ENCODE measurements at regions not wholly inside any gene's neighbourhood (a gene's known extent, or its start where the extent isn't known, plus 50 kb on each side); places are given as distances from the start of the nearest gene placed in this dataset.

DNA sequence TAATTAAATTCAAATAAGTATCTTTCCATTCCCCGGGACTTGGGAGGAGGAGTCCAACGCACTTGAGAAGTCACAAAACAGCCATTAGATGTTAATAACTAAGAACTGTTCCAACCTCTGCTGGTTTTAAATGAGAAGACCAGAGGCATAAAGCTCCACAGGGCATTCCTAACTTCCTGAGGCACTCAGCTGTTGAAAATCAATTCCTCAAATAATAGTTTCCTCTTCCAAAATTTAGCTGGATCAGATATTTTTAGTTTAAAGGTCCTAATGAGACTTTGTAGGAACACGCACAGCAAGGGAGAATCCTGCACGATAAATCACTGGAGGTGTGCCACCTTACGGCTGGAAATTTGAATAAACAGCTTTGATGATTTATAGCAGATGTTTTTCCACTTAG, 504.3 kb upstream of the ZFP42 start:
- no peak overlapping the region for H3K4me3 ChIP-seq (replicated peaks; ENCODE audit: insufficient read depth, low read length)
- DNase-seq (ENCODE audit: low read depth in 1 of 2, low spot score in 1 of 2), result no peak
- H3K27ac ChIP-seq (replicated peaks), result no peak overlapping the region
- TF ChIP-seq, protein P1, sequence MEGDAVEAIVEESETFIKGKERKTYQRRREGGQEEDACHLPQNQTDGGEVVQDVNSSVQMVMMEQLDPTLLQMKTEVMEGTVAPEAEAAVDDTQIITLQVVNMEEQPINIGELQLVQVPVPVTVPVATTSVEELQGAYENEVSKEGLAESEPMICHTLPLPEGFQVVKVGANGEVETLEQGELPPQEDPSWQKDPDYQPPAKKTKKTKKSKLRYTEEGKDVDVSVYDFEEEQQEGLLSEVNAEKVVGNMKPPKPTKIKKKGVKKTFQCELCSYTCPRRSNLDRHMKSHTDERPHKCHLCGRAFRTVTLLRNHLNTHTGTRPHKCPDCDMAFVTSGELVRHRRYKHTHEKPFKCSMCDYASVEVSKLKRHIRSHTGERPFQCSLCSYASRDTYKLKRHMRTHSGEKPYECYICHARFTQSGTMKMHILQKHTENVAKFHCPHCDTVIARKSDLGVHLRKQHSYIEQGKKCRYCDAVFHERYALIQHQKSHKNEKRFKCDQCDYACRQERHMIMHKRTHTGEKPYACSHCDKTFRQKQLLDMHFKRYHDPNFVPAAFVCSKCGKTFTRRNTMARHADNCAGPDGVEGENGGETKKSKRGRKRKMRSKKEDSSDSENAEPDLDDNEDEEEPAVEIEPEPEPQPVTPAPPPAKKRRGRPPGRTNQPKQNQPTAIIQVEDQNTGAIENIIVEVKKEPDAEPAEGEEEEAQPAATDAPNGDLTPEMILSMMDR (IDR thresholded peaks at IDR 0.05; ENCODE audit: insufficient read depth, low read length), result no peak
- TF ChIP-seq SPI1 (IDR thresholded peaks at IDR 0.05; ENCODE audit: borderline replicate concordance, low read depth) (no peak), POLR2AphosphoS5 (IDR thresholded peaks at IDR 0.05; ENCODE audit: low read depth) (no peak), GABPA (IDR thresholded peaks at IDR 0.05; ENCODE audit: low read depth) (no peak)
- TF ChIP-seq, protein P2, sequence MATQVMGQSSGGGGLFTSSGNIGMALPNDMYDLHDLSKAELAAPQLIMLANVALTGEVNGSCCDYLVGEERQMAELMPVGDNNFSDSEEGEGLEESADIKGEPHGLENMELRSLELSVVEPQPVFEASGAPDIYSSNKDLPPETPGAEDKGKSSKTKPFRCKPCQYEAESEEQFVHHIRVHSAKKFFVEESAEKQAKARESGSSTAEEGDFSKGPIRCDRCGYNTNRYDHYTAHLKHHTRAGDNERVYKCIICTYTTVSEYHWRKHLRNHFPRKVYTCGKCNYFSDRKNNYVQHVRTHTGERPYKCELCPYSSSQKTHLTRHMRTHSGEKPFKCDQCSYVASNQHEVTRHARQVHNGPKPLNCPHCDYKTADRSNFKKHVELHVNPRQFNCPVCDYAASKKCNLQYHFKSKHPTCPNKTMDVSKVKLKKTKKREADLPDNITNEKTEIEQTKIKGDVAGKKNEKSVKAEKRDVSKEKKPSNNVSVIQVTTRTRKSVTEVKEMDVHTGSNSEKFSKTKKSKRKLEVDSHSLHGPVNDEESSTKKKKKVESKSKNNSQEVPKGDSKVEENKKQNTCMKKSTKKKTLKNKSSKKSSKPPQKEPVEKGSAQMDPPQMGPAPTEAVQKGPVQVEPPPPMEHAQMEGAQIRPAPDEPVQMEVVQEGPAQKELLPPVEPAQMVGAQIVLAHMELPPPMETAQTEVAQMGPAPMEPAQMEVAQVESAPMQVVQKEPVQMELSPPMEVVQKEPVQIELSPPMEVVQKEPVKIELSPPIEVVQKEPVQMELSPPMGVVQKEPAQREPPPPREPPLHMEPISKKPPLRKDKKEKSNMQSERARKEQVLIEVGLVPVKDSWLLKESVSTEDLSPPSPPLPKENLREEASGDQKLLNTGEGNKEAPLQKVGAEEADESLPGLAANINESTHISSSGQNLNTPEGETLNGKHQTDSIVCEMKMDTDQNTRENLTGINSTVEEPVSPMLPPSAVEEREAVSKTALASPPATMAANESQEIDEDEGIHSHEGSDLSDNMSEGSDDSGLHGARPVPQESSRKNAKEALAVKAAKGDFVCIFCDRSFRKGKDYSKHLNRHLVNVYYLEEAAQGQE (IDR thresholded peaks at IDR 0.05; ENCODE audit: insufficient replicate concordance, low read depth), result no peak
- H3K27me3 ChIP-seq (ENCODE audit: insufficient read depth, poor library complexity, severe bottlenecking), result no peaks in the 10 kb centered on the region

DNA sequence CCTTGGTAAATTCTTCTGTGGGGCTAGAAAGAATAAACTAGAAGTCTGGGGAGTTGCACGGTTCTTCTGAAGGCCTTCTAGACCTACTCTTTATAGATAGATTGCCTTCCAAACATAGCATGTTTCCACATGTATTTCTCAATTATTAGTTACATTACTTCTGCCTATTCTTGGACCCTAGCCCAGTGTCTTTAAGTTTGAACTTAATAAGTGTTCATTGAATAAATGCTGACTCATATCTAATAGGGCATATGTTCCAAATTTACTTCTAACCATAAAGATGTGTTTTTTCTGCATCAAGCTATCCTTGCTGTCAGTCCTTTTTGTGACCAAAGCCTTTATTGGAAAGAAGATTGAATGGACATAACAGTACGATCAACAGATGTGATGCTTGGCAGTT, 503.6 kb upstream of the ZFP42 start:
- no peak for DNase-seq (ENCODE audit: low read depth in 1 of 2, low spot score in 1 of 2)
- no peak for TF ChIP-seq POLR2AphosphoS5 (IDR thresholded peaks at IDR 0.05; ENCODE audit: low read depth)
- no peaks in the 10 kb centered on the region for H3K27me3 ChIP-seq (ENCODE audit: insufficient read depth, poor library complexity, severe bottlenecking)
- no peak overlapping the region for H3K27ac ChIP-seq (replicated peaks)
- no peak overlapping the region for H3K4me3 ChIP-seq (replicated peaks; ENCODE audit: insufficient read depth, low read length)

DNA sequence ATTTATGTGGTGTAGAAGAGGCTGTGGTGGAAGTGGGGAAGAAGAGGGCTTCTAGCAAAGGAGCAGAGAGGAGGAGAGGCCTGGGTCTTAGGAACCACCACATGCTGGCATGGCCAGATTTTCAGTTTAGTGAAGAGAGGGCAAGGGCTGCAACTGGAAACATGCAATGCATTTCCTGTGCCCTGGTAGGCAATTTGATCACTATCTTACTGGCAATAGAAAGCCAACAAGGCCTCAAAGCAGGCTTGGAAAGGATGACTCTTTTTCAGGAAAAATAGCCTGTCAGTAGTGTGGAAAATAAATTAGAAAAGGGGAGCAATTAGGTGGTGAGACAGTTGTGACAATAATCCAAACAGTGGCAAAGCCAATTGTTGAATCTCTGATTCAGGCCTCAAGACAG, 501.9 kb upstream of the ZFP42 start:
- no peak overlapping the region for H3K4me3 ChIP-seq (replicated peaks; ENCODE audit: insufficient read depth, low read length)
- no peak overlapping the region for H3K27ac ChIP-seq (replicated peaks)
- no peak for DNase-seq (ENCODE audit: low read depth in 1 of 2, low spot score in 1 of 2)
- no peaks in the 10 kb centered on the region for H3K27me3 ChIP-seq (ENCODE audit: insufficient read depth, poor library complexity, severe bottlenecking)
- TF ChIP-seq POLR2AphosphoS5 (IDR thresholded peaks at IDR 0.05; ENCODE audit: low read depth), result no peak
- TF ChIP-seq, protein P1 (IDR thresholded peaks at IDR 0.05; ENCODE audit: insufficient read depth, low read length), result no peak
- TF ChIP-seq, protein P2 (IDR thresholded peaks at IDR 0.05; ENCODE audit: insufficient replicate concordance, low read depth), result no peak
- no peak for TF ChIP-seq SPI1 (IDR thresholded peaks at IDR 0.05; ENCODE audit: borderline replicate concordance, low read depth)
- TF ChIP-seq GABPA (IDR thresholded peaks at IDR 0.05; ENCODE audit: low read depth), result no peak

DNA sequence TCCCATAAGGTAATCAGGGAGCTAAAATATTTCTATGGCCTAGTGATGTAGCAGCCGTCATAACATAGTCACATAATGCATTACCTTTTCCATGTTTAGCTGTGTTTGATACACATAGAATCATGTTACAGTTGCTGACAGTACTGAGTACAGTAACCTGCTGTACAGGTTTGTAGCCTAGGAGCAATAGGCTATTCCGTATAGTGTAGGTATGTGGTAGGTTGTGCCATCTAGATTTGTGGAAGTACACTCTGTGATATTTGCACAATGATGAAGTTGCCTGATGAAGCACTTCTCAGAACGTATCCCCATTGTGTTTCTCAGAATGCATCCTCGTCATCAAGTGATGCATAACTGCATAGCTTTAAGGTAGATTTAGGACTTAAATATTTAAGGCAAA, 495.6 kb upstream of the ZFP42 start:
- H3K27me3 ChIP-seq (ENCODE audit: insufficient read depth, poor library complexity, severe bottlenecking), result no peaks in the 10 kb centered on the region
- no peak overlapping the region for H3K27ac ChIP-seq (replicated peaks)
- DNase-seq (ENCODE audit: low read depth in 1 of 2, low spot score in 1 of 2), result no peak
- no peak overlapping the region for H3K4me3 ChIP-seq (replicated peaks; ENCODE audit: insufficient read depth, low read length)
- TF ChIP-seq SPI1 (IDR thresholded peaks at IDR 0.05; ENCODE audit: borderline replicate concordance, low read depth) (no peak), GABPA (IDR thresholded peaks at IDR 0.05; ENCODE audit: low read depth) (no peak), POLR2AphosphoS5 (IDR thresholded peaks at IDR 0.05; ENCODE audit: low read depth) (no peak)
- TF ChIP-seq, protein P1 (IDR thresholded peaks at IDR 0.05; ENCODE audit: insufficient read depth, low read length), result no peak
- TF ChIP-seq, protein P2 (IDR thresholded peaks at IDR 0.05; ENCODE audit: insufficient replicate concordance, low read depth), result no peak
